ENCODE measurements at regions not wholly inside any gene's neighbourhood (a gene's known extent, or its start where the extent isn't known, plus 50 kb on each side); places are given as distances from the start of the nearest gene placed in this dataset.

GRCh38 chr3:177591379-177591778 lies 394.1 kb upstream of the TBL1XR1 start:
- TF ChIP-seq CTCF (conservative IDR thresholded peaks at IDR 0.05; ENCODE audit: control insufficient read depth, insufficient read depth, low read depth, low read length) = no peak

GRCh38 chr3:177594096-177594495 lies 396.8 kb upstream of the TBL1XR1 start:
- peak; percentile 41 for DNase-seq (ENCODE audit: low read depth)
- TF ChIP-seq CTCF (conservative IDR thresholded peaks at IDR 0.05; ENCODE audit: control insufficient read depth, insufficient read depth, low read depth, low read length) = no peak
- no peak overlapping the region for H3K4me3 ChIP-seq (ENCODE audit: control insufficient read depth, low read depth, low read length)

More at GRCh38 chr3:177591379-177591778, 394.1 kb upstream of the TBL1XR1 start:
- peak; percentile 70 for DNase-seq (ENCODE audit: low read depth)
- no peak overlapping the region for H3K4me3 ChIP-seq (ENCODE audit: control insufficient read depth, low read depth, low read length)

GRCh38 chr3:177595530-177596188 lies 398.4 kb upstream of the TBL1XR1 start:
- TF ChIP-seq CTCF (conservative IDR thresholded peaks at IDR 0.05; ENCODE audit: control insufficient read depth, insufficient read depth, low read depth, low read length) = no peak
- no peak overlapping the region for H3K4me3 ChIP-seq (ENCODE audit: control insufficient read depth, low read depth, low read length)
- peak; percentile 79 for DNase-seq (ENCODE audit: low read depth)

GRCh38 chr3:177596248-177596815 lies 399.1 kb upstream of the TBL1XR1 start:
- no peak overlapping the region for H3K4me3 ChIP-seq (ENCODE audit: control insufficient read depth, low read depth, low read length)
- no peak for TF ChIP-seq CTCF (conservative IDR thresholded peaks at IDR 0.05; ENCODE audit: control insufficient read depth, insufficient read depth, low read depth, low read length)
- DNase-seq (ENCODE audit: low read depth) = peak; percentile 49

GRCh38 chr3:177596816-177597271 lies 399.6 kb upstream of the TBL1XR1 start:
- peak; percentile 80 for DNase-seq (ENCODE audit: low read depth)
- H3K4me3 ChIP-seq (ENCODE audit: control insufficient read depth, low read depth, low read length) = no peak overlapping the region
- TF ChIP-seq CTCF (conservative IDR thresholded peaks at IDR 0.05; ENCODE audit: control insufficient read depth, insufficient read depth, low read depth, low read length) = no peak

- no peak overlapping the region for H3K4me3 ChIP-seq (ENCODE audit: control insufficient read depth, low read depth, low read length)
- TF ChIP-seq CTCF (conservative IDR thresholded peaks at IDR 0.05; ENCODE audit: control insufficient read depth, insufficient read depth, low read depth, low read length) = no peak
- peak; percentile 93 for DNase-seq (ENCODE audit: low read depth)
Observed at GRCh38 chr3:177597311-177598096, 400.2 kb upstream of the TBL1XR1 start.
